GM21723 (cell line): ENCODE measurements at regions not wholly inside any gene's neighbourhood (a gene's known extent, or its start where the extent isn't known, plus 50 kb on each side); places are given as distances from the start of the nearest gene placed in this dataset.

ENCODE experiments used
- ATAC-seq: cut with Tn5 transposase; IDR thresholded peaks from one replicate; pipeline ENCODE4 v1.9.1; 2021; ENCODE audit warnings: mild to moderate bottlenecking, moderate library complexity; ENCODE audit not compliant: unreplicated experiment

DNA sequence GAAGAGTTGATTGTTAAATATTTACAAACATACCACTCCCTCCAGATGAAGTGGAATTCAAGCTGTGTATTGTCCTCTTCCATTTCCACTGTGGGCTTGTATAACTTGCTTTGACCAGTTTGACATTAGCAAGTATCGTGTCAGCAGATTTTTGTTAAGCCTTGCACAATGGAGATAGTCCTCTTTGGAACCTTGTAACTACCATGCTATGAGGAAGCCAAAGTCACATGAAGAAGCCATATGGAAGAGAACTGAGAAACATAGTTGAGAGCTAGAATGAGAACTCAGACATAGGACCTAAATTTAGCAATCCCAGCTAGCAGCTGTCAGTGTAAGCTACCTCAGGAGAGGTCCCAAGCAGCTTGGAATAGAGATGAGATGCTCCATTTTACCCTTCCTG is 889.2 kb downstream of the PDCD6IP start:
- no peak for ATAC-seq

DNA sequence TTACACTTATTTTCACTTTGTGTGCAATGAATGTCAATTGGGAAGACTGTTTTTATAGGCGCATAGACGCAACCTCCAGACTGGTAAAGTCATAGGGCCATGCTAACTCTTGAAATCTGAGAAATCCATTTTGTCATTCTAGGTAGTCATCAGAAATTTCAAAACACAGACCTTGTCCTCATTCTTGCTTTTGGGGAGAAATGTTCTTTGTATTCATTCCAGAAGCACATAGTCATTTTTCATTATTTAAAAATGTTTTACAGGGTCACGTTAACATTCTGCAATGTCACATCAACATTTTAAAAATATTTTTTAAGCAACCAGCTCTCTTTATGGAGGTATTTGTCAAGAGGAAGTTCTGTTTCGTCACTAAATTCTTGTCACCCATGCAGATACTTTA is 898.4 kb downstream of the PDCD6IP start:
- ATAC-seq: no peak

DNA sequence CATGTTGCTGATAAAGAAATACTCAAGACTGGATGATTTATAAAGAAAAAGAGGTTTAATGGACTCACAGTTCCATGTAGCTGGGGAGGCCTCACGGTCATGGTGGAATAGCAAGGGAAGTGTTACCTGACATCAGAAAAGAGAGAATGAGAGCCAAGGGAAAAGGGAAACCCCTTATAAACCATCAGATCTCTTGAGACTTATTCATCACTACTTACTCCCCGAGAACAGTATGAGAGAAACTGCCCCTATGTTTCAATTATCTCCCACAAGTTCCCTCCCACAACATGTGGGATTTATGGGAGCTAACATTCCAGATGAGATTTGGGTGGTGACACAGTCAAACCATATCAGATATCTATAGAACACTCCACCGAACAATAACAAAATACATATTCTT is 904.6 kb downstream of the PDCD6IP start:
- ATAC-seq: no peak

DNA sequence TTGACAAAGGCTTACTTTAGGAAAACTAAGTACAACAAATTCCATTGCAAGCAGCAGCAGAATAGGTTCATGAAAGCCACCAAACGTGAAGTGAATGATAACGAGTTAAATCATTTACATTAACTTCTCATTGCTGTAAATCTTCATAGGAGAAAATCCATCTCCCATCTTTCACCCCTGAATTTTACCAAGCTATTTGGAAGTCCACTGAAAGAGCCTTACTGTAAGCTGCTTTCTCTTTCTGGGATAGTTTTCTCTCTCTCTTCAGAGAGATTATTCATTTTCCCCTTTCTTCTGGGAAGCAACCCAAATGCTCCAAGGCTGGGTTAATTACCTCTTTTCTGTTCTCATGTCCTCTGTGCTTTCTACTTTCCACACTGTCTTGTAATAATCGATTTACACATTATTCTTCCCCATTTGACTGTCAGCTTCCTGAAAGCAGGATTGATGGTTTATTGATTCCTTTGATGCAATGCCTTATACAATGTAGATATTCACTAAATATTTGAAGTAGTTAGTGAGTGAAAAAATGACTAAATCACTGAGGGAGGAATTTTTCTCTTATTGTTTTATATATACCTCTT is 914.3 kb upstream of the ARPP21 start:
- ATAC-seq: no peak

DNA sequence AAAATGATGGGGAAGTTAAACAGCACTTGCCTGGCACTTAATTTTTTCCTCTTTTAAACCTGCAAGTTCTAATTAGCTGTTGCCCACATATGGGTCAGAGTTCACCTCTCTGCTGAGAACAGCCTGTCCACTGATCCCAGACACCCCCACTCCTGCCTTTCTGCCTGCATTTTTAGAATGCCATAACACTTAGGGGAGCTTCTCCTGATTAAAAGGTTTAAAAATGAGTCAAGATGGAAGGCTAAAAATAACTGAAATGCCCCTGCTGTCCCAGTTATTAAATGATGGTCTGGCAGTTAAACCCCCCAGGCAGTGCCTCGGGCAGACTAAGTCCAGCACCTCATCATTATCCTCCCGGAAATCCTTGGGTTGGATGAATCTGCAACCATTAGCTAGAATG is 913.6 kb upstream of the ARPP21 start:
- no peak for ATAC-seq

DNA sequence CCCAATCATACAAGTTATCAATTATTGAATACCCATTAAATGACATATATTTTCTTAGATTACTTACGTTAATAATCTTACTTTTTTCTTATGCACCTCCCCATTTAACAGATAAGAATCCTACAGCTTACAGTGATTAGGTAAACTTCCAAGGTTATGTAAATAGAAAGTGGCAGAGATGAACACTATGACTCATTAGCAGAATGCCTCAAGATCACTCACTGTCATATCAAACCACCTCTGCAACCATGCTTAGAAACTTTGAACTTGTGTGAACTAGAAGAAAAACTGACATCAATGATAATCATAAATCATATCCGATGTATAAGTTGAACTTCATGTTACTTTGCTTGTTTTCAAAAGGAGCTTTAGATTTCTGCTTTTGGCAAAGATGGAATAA is 911.6 kb upstream of the ARPP21 start:
- no peak for ATAC-seq

DNA sequence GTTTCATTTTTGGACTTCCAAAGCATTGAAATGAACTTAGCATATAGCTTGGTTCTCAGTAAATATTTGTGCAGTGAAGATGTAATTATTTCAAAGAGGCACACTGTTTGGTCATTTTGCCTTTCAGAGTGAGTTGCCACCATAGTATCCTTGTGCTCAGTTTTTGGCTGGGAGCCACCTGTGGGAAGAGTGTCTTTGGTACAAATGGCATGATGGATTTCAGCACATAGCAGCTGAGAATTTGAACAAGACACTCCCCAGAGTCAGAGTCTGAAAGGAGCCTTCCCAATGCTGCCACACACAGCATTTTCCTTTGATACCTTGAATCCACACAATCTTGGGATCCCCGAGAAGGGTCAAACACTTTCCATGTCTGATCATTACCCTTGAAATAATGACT is 897.2 kb upstream of the ARPP21 start:
- ATAC-seq: no peak

DNA sequence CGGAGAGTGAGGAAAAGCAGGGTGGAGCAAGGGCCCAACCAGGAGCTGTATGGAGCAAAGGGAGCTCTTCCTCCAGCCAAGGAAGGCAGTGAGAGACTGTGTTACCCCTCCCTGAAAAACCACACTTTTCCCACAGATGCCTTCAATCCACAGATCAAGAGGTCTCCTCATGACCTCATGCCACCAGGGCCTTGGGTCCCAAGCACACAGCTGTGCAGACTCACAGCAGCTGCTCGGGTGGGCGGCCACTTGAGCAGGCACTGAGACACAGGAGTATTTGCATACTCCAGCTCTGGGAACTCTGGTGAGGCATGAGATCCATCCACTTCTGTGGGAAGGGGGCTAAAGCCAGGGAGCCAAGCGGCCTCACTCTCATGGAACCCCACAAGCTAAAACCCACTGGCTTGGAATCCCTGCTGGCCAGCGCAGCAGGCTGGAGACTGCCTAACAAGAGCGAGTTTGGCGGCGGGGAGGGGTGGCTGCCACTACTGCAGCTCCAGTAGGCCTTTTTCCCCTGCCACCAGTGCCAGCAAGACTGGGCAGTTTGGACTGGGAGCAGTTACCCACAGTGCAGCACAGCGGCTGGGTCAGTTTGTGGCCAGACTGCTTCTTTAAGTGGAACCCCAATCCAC is 880.6 kb upstream of the ARPP21 start:
- no peak for ATAC-seq

DNA sequence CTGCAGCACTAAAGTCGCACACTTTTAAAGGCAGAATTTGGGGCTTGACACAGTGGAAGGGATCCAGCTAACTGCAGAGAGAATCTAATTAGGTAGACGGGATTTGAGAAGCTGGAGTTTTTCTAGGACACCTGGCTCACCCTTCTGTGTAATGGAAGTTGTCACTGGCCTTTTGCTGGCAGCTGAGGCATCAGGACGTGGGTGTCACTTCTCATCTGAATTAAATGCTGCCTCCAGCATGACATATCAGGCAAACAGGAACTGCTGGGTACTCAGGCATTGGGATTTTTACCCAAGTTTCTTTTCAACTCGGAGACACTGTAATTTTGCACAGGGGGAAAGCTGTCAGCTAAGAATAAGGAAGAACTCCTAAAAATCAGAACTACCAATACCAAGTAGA is 861.9 kb upstream of the ARPP21 start:
- ATAC-seq: no peak

DNA sequence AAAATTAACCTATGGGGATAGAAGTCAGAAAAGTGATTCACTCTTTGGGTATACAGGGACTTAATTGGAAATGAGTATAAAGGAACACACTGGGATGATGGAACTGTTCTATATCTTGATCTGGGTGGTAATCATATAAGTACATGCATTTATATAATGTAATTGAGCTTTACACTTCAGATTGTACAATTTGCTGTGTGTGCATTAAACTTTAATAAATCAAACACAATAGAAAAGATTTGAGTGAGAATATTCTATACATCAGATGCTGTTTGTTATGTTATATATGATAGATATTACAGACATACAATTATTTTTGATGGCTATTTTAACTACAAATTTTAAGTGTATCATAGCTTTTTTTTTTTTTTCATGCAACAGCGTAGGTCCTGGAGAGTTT is 860.2 kb upstream of the ARPP21 start:
- no peak for ATAC-seq

DNA sequence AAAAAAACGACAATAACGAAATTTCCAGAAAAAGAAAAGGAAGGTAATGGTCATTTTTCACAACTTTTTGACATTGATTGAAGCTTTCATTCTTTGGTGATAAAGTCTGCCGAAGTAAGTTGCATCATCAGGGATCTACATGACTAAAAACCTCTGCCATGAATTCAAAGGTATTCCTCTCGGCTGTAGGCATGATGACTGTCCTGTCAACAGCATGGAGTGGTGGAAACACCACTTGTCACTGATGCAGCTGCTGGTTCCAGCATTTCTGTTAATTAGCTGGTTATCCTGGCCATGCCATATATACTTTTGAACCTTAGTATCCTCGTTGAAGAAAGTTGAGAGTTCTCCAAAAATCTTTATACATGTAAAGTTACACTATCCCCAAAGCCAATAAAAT is 859.0 kb upstream of the ARPP21 start:
- ATAC-seq: no peak

DNA sequence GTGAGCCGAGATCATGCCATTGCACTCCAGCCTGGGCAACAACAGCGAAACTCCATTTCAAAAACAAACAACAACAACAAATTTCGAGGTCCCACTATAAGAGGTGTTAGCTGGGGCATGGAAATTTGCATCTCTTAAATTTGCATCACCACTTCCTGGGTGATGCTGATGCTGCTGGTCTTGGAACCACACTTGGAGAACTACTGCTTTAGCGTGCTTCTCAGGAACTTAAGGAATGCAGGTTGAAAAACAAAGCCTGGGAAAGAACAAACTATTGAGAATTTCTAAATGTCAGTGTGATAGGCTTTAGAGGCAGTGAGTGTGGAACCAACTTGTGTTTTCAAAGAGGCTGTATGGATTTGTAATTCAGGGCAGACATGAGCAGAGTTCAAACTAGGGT is 858.4 kb upstream of the ARPP21 start:
- no peak for ATAC-seq

DNA sequence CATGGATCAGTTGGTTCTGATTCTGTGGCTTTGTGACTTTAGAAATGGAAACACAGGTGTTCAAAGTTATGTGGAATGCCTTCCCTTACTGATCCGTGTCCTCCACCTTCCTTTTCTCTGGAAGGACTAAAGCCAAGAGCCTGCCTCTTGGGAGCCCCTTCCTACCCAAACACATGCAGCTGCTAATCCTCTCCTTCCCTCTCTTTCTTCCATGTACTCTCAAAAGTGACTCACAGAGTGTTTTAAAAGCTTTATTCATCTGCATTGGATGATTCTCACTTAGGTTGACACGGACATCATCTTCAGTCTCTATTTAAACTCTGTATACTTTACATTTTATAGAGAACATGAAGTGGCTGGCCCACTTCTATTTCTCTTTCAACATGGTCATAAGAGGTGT is 856.5 kb upstream of the ARPP21 start:
- ATAC-seq: no peak

DNA sequence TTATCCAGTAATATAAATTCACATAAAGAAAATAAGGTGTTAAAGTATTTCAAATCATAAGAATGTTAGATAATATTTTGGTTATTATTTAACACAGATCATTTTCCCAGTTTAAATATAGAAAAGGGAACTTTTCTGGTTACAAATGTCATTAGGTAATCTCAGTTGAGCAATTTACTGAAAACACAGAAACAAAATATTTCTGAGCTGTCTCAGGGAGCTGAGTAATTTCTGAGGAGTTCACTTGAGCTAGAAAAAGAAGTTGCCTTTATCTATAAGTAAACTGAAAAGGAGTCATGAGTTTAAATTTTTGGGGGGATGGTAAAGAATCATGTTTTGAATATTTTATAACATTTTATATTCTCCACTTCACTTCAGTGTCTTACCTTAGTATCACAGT is 855.4 kb upstream of the ARPP21 start:
- no peak for ATAC-seq

DNA sequence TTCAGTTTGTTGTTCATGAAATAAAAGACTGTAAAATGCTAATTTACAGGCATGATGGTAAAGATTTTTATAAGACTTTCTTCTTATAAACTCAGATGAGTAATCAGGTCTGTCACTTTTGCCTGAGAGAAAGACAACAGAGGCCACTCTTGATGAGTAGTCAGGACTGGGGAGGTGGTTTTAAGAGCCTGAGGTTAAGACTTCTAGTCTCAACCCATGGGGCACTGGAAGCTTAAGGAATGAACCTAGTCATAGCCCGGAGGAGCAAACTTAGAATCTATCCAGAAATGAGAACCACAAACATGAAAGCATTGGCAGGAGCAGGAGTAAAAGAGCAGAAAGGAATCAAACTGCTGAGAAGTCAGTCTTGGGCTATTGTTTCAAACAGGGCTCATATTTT is 846.3 kb upstream of the ARPP21 start:
- ATAC-seq: no peak

DNA sequence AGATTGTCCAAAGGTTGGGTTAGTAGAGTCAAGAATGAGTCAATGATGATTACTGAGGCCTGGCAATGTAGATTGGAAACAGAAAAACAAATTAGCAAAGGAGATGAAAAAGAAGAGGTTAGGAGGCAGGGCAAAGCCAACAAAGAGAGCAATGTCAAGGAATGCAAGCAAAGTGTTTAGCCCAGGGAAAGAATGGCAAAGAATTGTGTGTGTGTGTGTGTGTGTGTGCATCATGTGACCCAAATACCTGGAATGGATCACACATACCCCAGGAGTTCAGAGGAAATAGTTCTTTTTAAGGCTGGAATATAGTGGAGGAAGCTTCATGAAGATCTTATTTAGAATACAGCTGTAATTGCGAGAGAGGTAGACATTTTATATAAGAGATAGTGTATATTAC is 831.7 kb upstream of the ARPP21 start:
- ATAC-seq: no peak

DNA sequence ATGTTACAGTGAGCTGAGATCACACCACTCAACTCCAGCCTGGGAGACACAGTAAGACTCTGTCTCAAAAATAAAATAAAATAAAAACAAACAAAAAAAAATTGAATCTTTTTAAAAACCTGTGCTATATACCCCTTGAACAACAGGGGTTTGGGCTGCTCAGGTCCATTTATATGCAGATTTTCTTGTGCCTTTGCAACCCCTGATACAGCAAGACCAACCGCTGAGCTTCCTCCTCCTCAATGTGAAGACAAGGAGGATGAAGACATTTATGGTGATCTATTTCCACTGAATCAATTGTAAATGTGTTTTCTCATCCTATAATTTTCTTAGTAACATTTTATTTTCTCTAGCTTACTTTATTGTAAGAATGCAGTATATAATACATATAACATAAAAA is 831.0 kb upstream of the ARPP21 start:
- ATAC-seq: no peak

DNA sequence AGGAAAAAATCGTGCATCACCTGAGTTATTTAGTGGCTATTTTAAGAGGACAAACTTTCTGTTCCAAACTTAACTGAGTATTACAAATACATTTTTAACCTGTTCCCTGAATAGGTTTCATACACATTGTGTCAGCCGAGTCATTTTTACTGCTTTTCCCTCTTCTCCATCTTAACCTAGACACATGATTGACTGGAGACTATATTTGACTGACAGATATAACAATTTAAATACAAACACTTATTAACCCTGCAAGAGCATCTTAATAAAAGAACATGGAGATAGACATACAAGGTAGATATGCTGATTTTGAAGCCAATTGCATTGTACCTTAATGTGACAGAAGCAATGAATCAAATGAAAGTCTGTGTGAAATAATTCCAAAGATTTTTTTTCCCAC is 810.5 kb upstream of the ARPP21 start:
- ATAC-seq: no peak

DNA sequence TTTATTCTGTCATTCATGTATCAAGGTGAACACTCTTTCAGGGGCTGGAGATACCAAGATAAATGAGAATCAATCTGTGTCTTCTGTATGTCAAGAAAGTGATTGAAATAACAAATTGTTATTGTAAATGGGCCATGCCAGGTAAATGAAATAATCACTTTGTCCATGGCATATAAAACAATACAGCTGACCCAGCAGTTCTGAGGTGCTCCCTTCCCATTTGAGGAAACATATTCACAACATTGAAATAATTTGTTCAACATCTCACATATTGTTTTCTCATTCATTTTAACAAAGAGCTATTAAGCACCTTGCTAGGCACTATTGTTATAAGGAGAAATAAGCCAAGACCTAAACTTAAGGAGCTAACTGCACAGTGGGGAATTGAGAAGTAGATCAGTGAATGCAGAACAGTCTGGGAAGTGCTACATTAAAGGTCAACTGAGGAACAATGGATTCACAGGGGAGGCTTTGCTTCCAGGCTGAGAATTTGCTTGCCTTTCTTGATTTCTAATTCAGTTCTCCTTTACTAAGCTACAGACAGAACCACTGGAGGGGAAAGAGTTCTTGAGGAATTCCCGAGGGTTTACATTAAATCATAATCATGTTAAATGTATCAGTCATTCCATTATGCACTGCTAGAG is 806.3 kb upstream of the ARPP21 start:
- ATAC-seq: no peak

DNA sequence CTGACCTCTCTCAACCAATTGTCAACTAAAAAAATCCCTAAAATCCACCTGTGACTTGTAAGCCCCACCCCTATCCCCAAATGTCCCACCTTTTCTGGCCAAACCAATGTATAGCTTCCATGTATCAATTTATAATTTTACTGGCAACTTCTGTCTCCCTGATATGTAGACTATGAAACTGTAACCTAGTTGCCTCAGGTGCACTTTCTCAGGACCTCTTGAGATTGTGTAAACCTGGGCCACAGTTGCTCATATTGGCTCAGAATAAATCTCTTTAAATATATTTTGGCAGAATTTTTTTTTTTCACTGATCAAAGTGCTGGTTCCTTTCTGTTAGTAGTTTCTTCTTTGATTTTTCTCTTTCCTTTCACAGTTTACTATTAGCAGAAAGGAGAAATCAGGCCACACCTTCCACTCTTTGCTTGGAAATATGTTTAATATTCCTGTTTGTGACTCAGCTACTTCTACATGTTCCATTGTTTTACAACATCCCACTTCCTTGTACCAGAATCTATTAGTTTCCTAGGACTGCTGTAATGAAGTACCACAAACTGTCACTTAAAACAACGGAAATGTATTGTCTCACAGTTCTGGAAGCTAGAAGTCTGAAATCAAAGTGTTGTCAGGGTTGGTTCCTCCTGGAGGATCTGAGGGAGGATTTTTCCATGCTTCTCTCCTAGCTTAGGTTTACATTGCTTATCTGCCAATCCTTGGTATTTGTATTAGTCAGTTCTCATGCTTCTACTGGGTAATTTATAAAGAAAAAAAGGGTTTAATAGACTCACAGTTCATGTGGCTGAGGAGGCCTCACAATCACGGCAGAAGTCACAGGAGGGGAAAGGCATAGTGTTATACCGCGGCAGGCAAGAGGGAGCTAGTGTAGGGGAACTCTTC is 801.2 kb upstream of the ARPP21 start:
- ATAC-seq: no peak

DNA sequence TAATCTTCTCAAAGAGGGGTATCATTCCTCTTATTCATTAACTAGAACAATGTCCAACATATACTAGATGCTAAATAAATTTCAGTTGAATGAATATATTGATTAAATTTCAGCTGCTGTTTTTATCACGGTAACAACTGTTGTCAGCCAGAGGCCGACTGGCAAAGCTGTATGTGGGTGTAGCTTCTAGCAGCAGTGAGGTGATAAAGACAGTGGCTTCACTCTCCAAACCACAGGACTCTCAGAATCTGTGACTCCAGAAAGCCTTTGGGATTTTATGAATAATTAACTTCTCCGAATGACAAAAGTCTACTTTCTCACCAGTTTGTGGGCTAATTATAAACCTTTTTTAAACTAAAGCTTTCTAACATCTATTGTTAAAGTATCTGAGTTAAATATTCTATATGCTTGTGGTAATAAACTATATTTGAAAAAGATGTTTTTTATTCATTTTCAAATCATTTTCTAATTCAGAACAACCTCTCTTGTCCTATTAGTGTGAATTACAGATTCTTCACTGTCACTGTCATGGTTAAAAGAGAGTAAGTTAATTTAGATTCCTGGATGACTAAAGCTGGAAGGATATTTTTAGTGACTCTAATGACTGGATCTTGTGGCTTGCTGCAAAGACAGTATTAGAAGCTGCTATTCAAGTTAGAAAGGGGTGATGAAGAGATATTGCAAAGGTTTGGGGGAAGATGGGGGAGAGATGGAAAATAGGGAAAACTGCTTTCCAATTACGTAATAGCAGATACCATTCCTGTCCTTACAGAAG is 796.4 kb upstream of the ARPP21 start:
- ATAC-seq: no peak
